ENCODE measurements at regions not wholly inside any gene's neighbourhood (a gene's known extent, or its start where the extent isn't known, plus 50 kb on each side); places are given as distances from the start of the nearest gene placed in this dataset.

GRCh38 chr6:47134476-47135189 lies 92.5 kb upstream of the ADGRF1 start:
- no peak for TF ChIP-seq CTCF (IDR thresholded peaks at IDR 0.05)
- no peak for TF ChIP-seq POLR2A (IDR thresholded peaks at IDR 0.05)
- peak; percentile 32 for TF ChIP-seq POLR2AphosphoS5 (IDR thresholded peaks at IDR 0.05)

Data from gastroesophageal sphincter (tissue), 3 donors.